ENCODE measurements at regions not wholly inside any gene's neighbourhood (a gene's known extent, or its start where the extent isn't known, plus 50 kb on each side); places are given as distances from the start of the nearest gene placed in this dataset.

- H2BK120ac ChIP-seq (ENCODE audit: low read depth, low read length) = no peak overlapping the region
Measured at GRCh38 chr20:60870040-60870439, 382.0 kb upstream of the CDH4 start.

More at GRCh38 chr20:60870040-60870439, 382.0 kb upstream of the CDH4 start:
- Histone ChIP-seq H3K27me3 (ENCODE audit: control insufficient read depth, insufficient read depth, low read length) (no peaks in the 10 kb centered on the region), H2AFZ (replicated peaks; ENCODE audit: low read length, poor library complexity) (peak overlapping the region; percentile 13), H2BK5ac (ENCODE audit: low read depth, low read length, poor library complexity, severe bottlenecking) (no peak overlapping the region), H4K8ac (ENCODE audit: low read depth in 2 of 2, low read length in 2 of 2) (no peak overlapping the region), H2AK9ac (replicated peaks; ENCODE audit: low read depth, low read length, poor library complexity) (no peak overlapping the region), H2AK5ac (ENCODE audit: low read depth, low read length) (no peak overlapping the region), H3K36me3 (ENCODE audit: control insufficient read depth, insufficient read depth, low read length) (no peaks in the 10 kb centered on the region), H3K4ac (ENCODE audit: low read depth, low read length) (no peak overlapping the region), H4K91ac (ENCODE audit: insufficient read depth, low read depth, low read length) (no peak overlapping the region), H3K4me1 (ENCODE audit: control insufficient read depth, insufficient read depth, low read length) (no peaks in the 10 kb centered on the region), H3K9me3 (ENCODE audit: control insufficient read depth, insufficient read depth, low read length) (peaks cover 28% of the 10 kb centered on the region), H3K4me2 (ENCODE audit: low read depth, low read length) (no peak overlapping the region), H3K23ac (ENCODE audit: low read depth, low read length) (no peak overlapping the region), H3K18ac (ENCODE audit: low read depth, low read length) (no peak overlapping the region), H3K27ac (ENCODE audit: insufficient read depth, low read length) (no peak overlapping the region), H3K9ac (ENCODE audit: low read depth, low read length) (no peak overlapping the region), H2BK15ac (ENCODE audit: low read depth, low read length) (no peak overlapping the region), H3K4me3 (ENCODE audit: insufficient read depth, low read depth, low read length) (no peak overlapping the region), H3K79me1 (ENCODE audit: low read depth in 1 of 2, low read length in 2 of 2) (no peaks in the 10 kb centered on the region), H3K9me1 (ENCODE audit: insufficient read depth, low read length) (no peaks in the 10 kb centered on the region), H3K56ac (ENCODE audit: extremely low read depth, insufficient read depth, low read length) (no peak overlapping the region), H3K14ac (replicated peaks; ENCODE audit: low read depth, low read length) (no peak overlapping the region), H4K20me1 (ENCODE audit: insufficient read depth, low read length) (no peaks in the 10 kb centered on the region), H2BK20ac (ENCODE audit: low read depth, low read length) (no peak overlapping the region), H4K5ac (ENCODE audit: low read depth, low read length) (no peak overlapping the region)
- TF ChIP-seq POLR2A (IDR thresholded peaks at IDR 0.05; ENCODE audit: low read depth, low read length) (no peak), NFE2L2 (IDR thresholded peaks at IDR 0.05; ENCODE audit: low read depth, low read length) (no peak), SMC3 (IDR thresholded peaks at IDR 0.05; ENCODE audit: low read depth, low read length) (no peak), RAD21 (IDR thresholded peaks at IDR 0.05; ENCODE audit: low read length) (no peak), RFX5 (IDR thresholded peaks at IDR 0.05; ENCODE audit: low read depth, low read length) (no peak), CHD1 (IDR thresholded peaks at IDR 0.05; ENCODE audit: low read depth, low read length) (no peak), RCOR1 (IDR thresholded peaks at IDR 0.05; ENCODE audit: insufficient replicate concordance, low read length) (no peak), MAFK (IDR thresholded peaks at IDR 0.05; ENCODE audit: low read depth, low read length) (no peak), CEBPB (IDR thresholded peaks at IDR 0.05; ENCODE audit: low read depth, low read length) (no peak), FOS (IDR thresholded peaks at IDR 0.05; ENCODE audit: low read depth, low read length) (no peak), USF2 (IDR thresholded peaks at IDR 0.05; ENCODE audit: low read depth, low read length) (no peak), CTCF (conservative IDR thresholded peaks at IDR 0.05; ENCODE audit: low read depth, low read length) (no peak), ELK1 (IDR thresholded peaks at IDR 0.05; ENCODE audit: borderline replicate concordance, low read depth, low read length) (no peak), BHLHE40 (IDR thresholded peaks at IDR 0.05; ENCODE audit: low read depth, low read length) (no peak), MXI1 (IDR thresholded peaks at IDR 0.05; ENCODE audit: borderline replicate concordance, low read depth, low read length) (no peak), MAZ (IDR thresholded peaks at IDR 0.05; ENCODE audit: borderline replicate concordance, low read depth, low read length) (no peak)
- dilution Hi-C loops (cut with HindIII; ENCODE audit: low sequenced_read_pairs, unreplicated experiment) = no loop called here
- CTCF ChIA-PET = no interaction called here
- ATAC-seq (ENCODE audit: low read depth) = no peak
- 74% methylated on average over 4 of the region's 7 CpGs; no CpG with 5 or more reads in 1 of the 2 experiments for WGBS, 2 experiments (ENCODE audit: extremely low coverage in 2 of 2, insufficient read length in 1 of 2)
- POLR2A ChIA-PET (ENCODE audit: unreplicated experiment) = no interaction called here
- intact Hi-C loops (cut with micrococcal nuclease) = no loop called here
- DNase-seq = no peak
- in situ Hi-C loops (cut with MboI; ENCODE audit: low sequenced_read_pairs) = no loop called here
- BruUV-seq (replicated peaks) = no TSS peak
